SK-N-DZ (cell line): ENCODE measurements at regions not wholly inside any gene's neighbourhood (a gene's known extent, or its start where the extent isn't known, plus 50 kb on each side); places are given as distances from the start of the nearest gene placed in this dataset.
"Not testable (repeated sequence)": the region's sequence is repeated elsewhere in the genome, so short reads cannot be mapped to it uniquely, and the experiment has no call there.

ENCODE experiments used
- DNase-seq: peaks from one replicate; pipeline ENCODE4 v3.0.0-alpha.2; 2015; ENCODE audit warnings: low spot score

- not testable (repeated sequence) for DNase-seq
Observed at GRCh38 chr10:95137990-95138625, 55.9 kb upstream of the ACSM6 start.

GRCh38 chr10:95134490-95134889 lies 59.5 kb upstream of the ACSM6 start:
- DNase-seq = no peak

DNA sequence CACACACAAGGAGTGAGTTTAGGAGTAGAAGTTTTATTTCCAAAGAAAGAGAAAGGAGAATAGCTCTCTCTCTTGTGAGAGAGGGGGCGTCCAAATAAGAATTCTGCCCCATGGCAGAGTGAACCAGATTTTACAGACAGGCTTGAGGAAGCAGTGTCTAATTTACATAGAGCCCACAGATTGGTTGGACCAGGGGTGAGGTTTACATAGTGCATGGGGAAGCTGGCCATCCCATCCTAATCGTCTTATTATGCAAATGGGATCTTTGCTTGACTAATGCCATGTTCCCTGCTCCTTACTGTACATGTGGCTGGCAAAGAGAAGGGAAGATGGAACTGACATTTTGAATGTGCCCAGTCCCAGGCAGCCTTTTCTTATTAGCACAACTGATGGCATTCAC lies 60.0 kb upstream of the ACSM6 start:
- DNase-seq = peak; percentile 23

GRCh38 chr10:95133016-95133752 lies 60.9 kb upstream of the ACSM6 start:
- peak; percentile 70 for DNase-seq

GRCh38 chr10:95130429-95130828 lies 61.1 kb upstream of the CYP2C8 start:
- DNase-seq = not testable (repeated sequence)

DNA sequence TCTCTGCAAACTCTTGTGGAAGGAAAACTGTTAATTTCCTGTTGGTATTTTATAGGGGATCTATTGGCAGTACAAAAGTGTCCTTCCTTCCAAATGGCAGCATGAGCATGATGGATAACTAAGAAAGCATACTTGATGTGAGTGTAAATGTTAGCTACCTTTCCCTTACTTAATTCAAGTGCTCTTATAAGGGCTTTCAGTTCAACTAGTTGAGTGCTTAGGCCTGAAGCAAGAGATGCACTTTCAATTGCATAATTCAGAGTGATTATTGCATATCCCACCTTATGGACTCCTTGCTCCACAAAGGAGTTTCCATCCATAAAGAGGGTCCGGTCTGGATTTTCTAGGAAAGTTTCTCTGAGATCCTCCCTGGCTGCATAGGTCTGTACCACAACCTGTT lies 56.3 kb upstream of the CYP2C8 start:
- DNase-seq = no peak

DNA sequence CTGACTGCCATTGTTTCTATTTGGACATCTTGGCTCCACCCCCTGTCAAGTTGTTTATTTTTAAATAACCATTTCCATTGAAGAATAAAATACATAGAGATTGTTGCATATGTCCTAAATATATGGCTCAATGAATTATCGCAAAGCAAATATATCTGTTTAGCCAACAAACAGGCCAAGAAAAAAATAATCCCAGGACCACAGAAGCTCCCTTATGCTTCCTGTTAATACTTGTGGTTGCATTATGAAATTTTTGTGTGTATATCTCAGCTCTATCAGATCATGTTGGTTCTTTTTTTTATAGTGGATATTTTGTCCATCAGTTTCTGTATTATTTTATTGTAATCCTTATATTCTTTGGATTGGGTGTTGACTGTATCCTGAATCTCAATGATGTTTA lies 53.4 kb upstream of the CYP2C8 start:
- DNase-seq = no peak

DNA sequence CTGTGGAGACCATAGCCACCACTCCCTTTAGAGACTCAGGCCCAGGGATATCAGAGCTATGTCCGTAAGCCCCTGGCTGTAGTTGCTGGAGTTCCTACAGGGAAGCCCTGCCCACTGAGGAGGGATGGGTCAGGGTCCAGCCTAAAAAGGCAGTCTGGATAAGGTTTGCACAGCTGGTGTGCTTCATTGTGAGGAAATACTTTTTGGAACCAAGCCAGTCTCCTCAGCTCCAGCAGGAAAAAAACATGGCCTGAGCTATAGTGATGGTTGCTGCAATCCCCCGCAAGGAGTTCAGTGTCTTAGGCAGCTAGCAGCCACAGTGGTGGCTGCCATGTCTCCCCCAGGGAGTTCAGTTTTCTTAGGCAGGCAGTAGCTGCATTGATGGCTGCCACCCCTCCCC lies 52.6 kb upstream of the CYP2C8 start:
- no peak for DNase-seq
